Colonic mucosa (tissue), 4 donors: ENCODE measurements at regions not wholly inside any gene's neighbourhood (a gene's known extent, or its start where the extent isn't known, plus 50 kb on each side); places are given as distances from the start of the nearest gene placed in this dataset.

ENCODE experiments used
- DNase-seq: peaks from one replicate; pipeline ENCODE4 v3.0.0-alpha.2; 2020
- H3K27ac ChIP-seq: fragments of 200-600 bp; one replicate; pipeline ENCODE4 v1.8.0; 2021
- H3K27me3 ChIP-seq: fragments of 200-600 bp; one replicate; pipeline ENCODE4 v1.8.0; 2021
- H3K36me3 ChIP-seq: fragments of 200-600 bp; one replicate; pipeline ENCODE4 v1.8.0; 2021
- H3K4me1 ChIP-seq: fragments of 200-600 bp; one replicate; pipeline ENCODE4 v1.8.0; 2021; ENCODE audit warnings: mild to moderate bottlenecking
- H3K4me3 ChIP-seq: fragments of 200-600 bp; one replicate; pipeline ENCODE4 v1.8.0; 2021
- H3K9ac ChIP-seq, 2 donors: one replicate each; pipeline ENCODE4 v1.7.0; 2013; ENCODE audit warnings: control low read depth in 2 of 2, low read depth in 2 of 2, low read length in 2 of 2
- H3K9me3 ChIP-seq: fragments of 200-600 bp; one replicate; pipeline ENCODE4 v1.8.0; 2021
- intact Hi-C: fragments of 100-400 bp; cut with DNase I; formaldehyde crosslinking; loops from one replicate; pipeline ENCODE4 v1.14.1; 2022
- TF ChIP-seq, protein P1 (sequence below): fragments of 200-600 bp; IDR thresholded peaks from one replicate; pipeline ENCODE4 v1.8.0; 2022; ENCODE audit warnings: antibody characterized with exemption, mild to moderate bottlenecking
- donor health status: healthy.
- donor health status: DM: no; HTN: no; CAD: no.
- donor health status: DM: no; HTN: no; CAD: no.

DNA sequence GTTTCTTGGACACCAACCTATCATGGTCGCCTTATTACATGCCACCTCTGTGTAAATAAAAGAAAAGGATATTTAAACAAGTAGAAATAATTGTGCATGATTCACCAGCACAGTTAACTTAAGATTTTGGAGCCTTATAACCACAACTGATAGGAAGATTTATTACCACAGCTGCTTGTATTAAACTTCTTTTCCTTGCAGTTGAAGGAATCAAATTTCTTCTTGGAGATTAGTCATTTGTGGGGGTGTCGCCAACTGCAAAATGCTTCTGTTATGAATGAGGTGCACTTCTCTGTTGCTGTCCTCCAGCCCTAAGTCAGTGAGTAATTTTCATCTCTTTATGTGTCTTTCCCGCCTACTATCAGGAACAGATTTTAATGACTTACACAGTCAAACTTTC, 73.3 kb downstream of the OR13H1 start:
- Histone ChIP-seq H3K36me3 (no peaks in the 10 kb centered on the region), H3K9me3 (no peaks in the 10 kb centered on the region), H3K27ac (no peak overlapping the region), H3K27me3 (no peaks in the 10 kb centered on the region), H3K9ac (no peak overlapping the region), H3K4me3 (no peak overlapping the region), H3K4me1 (no peaks in the 10 kb centered on the region)
- TF ChIP-seq, protein P1, sequence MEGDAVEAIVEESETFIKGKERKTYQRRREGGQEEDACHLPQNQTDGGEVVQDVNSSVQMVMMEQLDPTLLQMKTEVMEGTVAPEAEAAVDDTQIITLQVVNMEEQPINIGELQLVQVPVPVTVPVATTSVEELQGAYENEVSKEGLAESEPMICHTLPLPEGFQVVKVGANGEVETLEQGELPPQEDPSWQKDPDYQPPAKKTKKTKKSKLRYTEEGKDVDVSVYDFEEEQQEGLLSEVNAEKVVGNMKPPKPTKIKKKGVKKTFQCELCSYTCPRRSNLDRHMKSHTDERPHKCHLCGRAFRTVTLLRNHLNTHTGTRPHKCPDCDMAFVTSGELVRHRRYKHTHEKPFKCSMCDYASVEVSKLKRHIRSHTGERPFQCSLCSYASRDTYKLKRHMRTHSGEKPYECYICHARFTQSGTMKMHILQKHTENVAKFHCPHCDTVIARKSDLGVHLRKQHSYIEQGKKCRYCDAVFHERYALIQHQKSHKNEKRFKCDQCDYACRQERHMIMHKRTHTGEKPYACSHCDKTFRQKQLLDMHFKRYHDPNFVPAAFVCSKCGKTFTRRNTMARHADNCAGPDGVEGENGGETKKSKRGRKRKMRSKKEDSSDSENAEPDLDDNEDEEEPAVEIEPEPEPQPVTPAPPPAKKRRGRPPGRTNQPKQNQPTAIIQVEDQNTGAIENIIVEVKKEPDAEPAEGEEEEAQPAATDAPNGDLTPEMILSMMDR = no peak
- no peak for DNase-seq
- intact Hi-C loops = no loop called here

DNA sequence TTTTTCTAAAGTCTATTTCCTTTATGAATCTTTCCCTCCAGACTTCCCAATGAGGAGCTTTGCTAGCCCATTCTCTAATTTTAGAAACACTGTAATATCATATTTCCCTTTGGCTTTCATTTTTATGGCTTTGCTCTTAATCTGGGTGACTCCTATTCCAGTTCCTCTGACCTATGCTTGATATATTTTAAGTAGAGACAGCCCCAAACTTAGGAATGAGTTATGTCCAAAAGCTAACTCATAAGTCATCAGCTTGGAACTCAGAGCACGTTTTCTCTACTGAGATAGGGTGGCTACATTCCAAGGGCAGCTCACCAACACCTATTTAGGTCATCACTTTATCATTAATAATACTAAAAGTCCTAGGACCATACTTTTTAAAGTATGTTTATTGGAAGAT, 77.8 kb downstream of the OR13H1 start:
- no peak overlapping the region for H3K4me3 ChIP-seq
- H3K9me3 ChIP-seq = no peaks in the 10 kb centered on the region
- H3K27me3 ChIP-seq = no peaks in the 10 kb centered on the region
- TF ChIP-seq, protein P1 = no peak
- H3K9ac ChIP-seq = no peak overlapping the region
- no peaks in the 10 kb centered on the region for H3K36me3 ChIP-seq
- no peak overlapping the region for H3K27ac ChIP-seq
- intact Hi-C loops = no loop called here
- H3K4me1 ChIP-seq = no peaks in the 10 kb centered on the region
- no peak for DNase-seq

DNA sequence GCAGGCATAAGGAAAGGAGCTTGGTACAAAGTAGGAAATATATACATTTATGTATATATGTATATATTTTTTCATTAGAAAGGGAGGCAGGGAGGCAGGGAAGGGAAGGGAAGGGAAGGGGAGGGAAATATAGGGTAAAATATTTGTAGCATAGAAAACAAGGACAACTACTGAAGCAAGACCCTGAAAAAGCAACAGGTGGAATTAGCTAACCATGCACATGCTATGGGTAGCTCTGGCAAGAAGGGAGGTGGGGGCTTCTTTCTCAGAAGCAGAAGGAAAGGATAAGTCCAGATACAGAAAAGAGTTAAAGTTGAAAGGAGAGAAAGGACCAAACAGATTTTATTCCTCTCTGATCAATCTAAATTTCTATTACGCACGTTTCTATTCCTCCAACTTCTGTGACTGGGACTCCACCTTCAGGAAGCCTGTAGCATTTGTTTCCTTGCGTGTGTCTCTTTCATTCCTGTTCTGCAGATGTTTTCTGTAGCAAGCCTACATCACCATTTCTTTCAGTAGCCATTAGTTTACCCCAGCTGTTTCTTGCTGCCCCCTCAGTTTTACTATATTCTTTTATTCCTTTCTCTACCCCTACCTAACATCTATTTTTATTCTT, 82.9 kb downstream of the OR13H1 start:
- H3K36me3 ChIP-seq = no peaks in the 10 kb centered on the region
- H3K27me3 ChIP-seq = peaks cover 22% of the 10 kb centered on the region
- H3K9ac ChIP-seq = no peak overlapping the region
- no peak overlapping the region for H3K4me3 ChIP-seq
- TF ChIP-seq, protein P1 = no peak
- H3K27ac ChIP-seq = no peak overlapping the region
- H3K9me3 ChIP-seq = no peaks in the 10 kb centered on the region
- no peaks in the 10 kb centered on the region for H3K4me1 ChIP-seq
- intact Hi-C loops = no loop called here
- DNase-seq = no peak

DNA sequence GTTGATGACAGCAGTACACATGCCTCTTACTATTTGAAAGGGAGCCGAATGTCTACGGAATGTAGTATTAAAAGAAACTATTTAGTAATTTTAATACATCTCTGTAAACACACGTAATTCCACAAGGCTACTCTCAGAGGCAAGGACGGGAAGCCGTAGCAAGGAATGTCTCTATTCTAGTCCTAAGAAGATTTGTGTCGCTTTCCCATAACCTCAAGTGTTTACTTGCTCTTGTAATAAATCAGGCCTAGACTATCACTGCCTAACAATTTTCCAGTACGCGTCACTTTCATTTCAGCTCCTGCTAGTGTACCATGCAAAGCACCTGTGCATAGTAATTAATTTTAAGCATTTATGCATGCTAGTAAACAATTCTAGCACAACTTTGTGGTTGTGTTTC, 86.7 kb downstream of the OR13H1 start:
- TF ChIP-seq, protein P1 = no peak
- intact Hi-C loops = loop anchor here (5.0 kb wide), 1 partner anchor 653 kb away; no protein-coding TSS in a partner anchor

DNA sequence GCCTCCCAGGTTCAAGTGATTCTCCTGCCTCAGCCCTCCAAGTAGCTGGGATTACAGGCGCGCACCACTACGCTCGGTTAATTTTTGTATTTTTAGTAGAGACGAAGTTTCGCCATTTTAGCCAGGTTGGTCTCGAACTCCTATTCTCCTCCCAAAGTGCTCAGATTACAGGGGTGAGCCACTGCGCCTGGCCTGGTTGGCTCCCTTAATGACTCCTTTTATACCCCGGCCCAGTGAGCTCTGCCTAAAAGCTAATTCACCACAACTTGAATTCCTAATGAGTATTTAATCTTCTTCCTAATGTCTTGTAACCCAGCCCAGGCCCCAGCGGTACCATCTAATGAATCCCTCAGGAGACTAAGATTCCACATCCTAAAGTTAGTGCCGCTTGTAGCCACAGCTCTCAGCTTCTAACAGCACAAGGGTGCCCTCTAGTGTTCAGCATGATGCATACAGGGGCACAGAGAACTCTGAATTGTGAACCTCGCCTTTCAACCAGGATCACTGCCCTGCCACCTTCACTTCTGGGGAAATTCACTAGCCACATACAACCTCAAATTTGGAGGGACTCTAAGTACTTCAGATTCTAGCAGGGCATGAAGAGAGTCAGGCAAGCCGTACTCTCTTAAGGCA, 89.5 kb downstream of the OR13H1 start:
- H3K27me3 ChIP-seq = peaks cover 8% of the 10 kb centered on the region
- intact Hi-C loops = loop anchor here (5.0 kb wide), 1 partner anchor 656 kb away; no protein-coding TSS in a partner anchor
- H3K9me3 ChIP-seq = no peaks in the 10 kb centered on the region
- TF ChIP-seq, protein P1 = peak; percentile 82
- H3K4me1 ChIP-seq = no peaks in the 10 kb centered on the region
- H3K4me3 ChIP-seq = no peak overlapping the region
- no peak overlapping the region for H3K27ac ChIP-seq
- H3K36me3 ChIP-seq = no peaks in the 10 kb centered on the region
- no peak overlapping the region for H3K9ac ChIP-seq
- peak; percentile 55 for DNase-seq

More for the DNA sequence above, 86.7 kb downstream of the OR13H1 start:
- Histone ChIP-seq H3K4me3 (no peak overlapping the region), H3K27me3 (peaks cover 22% of the 10 kb centered on the region), H3K4me1 (no peaks in the 10 kb centered on the region), H3K27ac (no peak overlapping the region), H3K9ac (no peak overlapping the region), H3K36me3 (no peaks in the 10 kb centered on the region), H3K9me3 (no peaks in the 10 kb centered on the region)
- DNase-seq = no peak
